Pulmonary artery endothelial cell (primary cell): ENCODE measurements at regions not wholly inside any gene's neighbourhood (a gene's known extent, or its start where the extent isn't known, plus 50 kb on each side); places are given as distances from the start of the nearest gene placed in this dataset.
"Not testable (repeated sequence)": the region's sequence is repeated elsewhere in the genome, so short reads cannot be mapped to it uniquely, and the experiment has no call there.

Experiments used
- DNase-seq: peaks from one replicate; pipeline ENCODE4 v3.0.0-alpha.2; 2011; ENCODE audit warnings: low read depth, low spot score

GRCh38 chr1:65527190-65527589 lies 106.7 kb downstream of the LEPR start:
- DNase-seq, result no peak

GRCh38 chr1:65527707-65528503 lies 107.4 kb downstream of the LEPR start:
- no peak for DNase-seq

- DNase-seq, result no peak
Observed at GRCh38 chr1:65531972-65532570, 111.6 kb downstream of the LEPR start.

GRCh38 chr1:65535981-65536380 lies 115.5 kb downstream of the LEPR start:
- no peak for DNase-seq

- no peak for DNase-seq
Observed at GRCh38 chr1:65538086-65538485, 117.6 kb downstream of the LEPR start.

GRCh38 chr1:65538664-65539063 lies 118.2 kb downstream of the LEPR start:
- no peak for DNase-seq

- DNase-seq, result no peak
Observed at GRCh38 chr1:65539266-65540131, 119.0 kb downstream of the LEPR start.

GRCh38 chr1:65541161-65541560 lies 120.7 kb downstream of the LEPR start:
- DNase-seq, result no peak

- no peak for DNase-seq
Observed at GRCh38 chr1:65541865-65542264, 121.4 kb downstream of the LEPR start.

GRCh38 chr1:65542592-65542991 lies 122.1 kb downstream of the LEPR start:
- not testable (repeated sequence) for DNase-seq

- not testable (repeated sequence) for DNase-seq
Observed at GRCh38 chr1:65550306-65551010, 130.0 kb downstream of the LEPR start.

GRCh38 chr1:65552484-65552883 lies 132.0 kb downstream of the LEPR start:
- DNase-seq, result not testable (repeated sequence)

GRCh38 chr1:65554086-65554764 lies 133.8 kb downstream of the LEPR start:
- DNase-seq, result not testable (repeated sequence)

GRCh38 chr1:65554829-65555228 lies 134.4 kb downstream of the LEPR start:
- no peak for DNase-seq

- DNase-seq, result no peak
Observed at GRCh38 chr1:65558215-65558614, 137.7 kb downstream of the LEPR start.

GRCh38 chr1:65564493-65564892 lies 144.0 kb downstream of the LEPR start:
- no peak for DNase-seq

GRCh38 chr1:65568285-65568684 lies 147.8 kb downstream of the LEPR start:
- no peak for DNase-seq

GRCh38 chr1:65572701-65573421 lies 152.4 kb downstream of the LEPR start:
- DNase-seq, result no peak

GRCh38 chr1:65577278-65577677 lies 156.8 kb downstream of the LEPR start:
- DNase-seq, result no peak

GRCh38 chr1:65577982-65578381 lies 157.5 kb downstream of the LEPR start:
- not testable (repeated sequence) for DNase-seq
